B cell (primary cell): ENCODE measurements at regions not wholly inside any gene's neighbourhood (a gene's known extent, or its start where the extent isn't known, plus 50 kb on each side); places are given as distances from the start of the nearest gene placed in this dataset.

Experiments used
- ATAC-seq: fragments of 200-7000 bp; cut with Tn5 transposase; one replicate; pipeline ENCODE4 v1.10.0; 2021; ENCODE audit warnings: low read depth, mild to moderate bottlenecking, moderate number of reproducible peaks, moderate library complexity
- CTCF ChIA-PET: fragments of 350-600 bp; sonication (Branson Sonifier 250); formaldehyde crosslinking; loops from one replicate; lab custom pipeline; 2021; ENCODE audit warnings: antibody characterized with exemption, inconsistent platforms; lab: Charles Lee
- POLR2A ChIA-PET: fragments of 350-600 bp; sonication (Branson Sonifier 250); formaldehyde crosslinking; loops from one replicate; lab custom pipeline; 2021; ENCODE audit warnings: antibody characterized with exemption; lab: Charles Lee
- DNase-seq: peaks from one replicate; pipeline ENCODE4 v3.0.0; 2013
- H2AFZ ChIP-seq: 2 replicates; pipeline ENCODE4 v1.6.1; 2012; ENCODE audit warnings: mild to moderate bottlenecking, low read depth, low read length; ENCODE audit not compliant: insufficient read depth, poor library complexity, severe bottlenecking
- H3K27ac ChIP-seq, 2 donors: 1 replicate in 1 of 2; 2 replicates in 1 of 2; pipeline ENCODE4 v1.5.1; 2012 to 2013; ENCODE audit warnings: low read length in 2 of 2, mild to moderate bottlenecking in 2 of 2, moderate library complexity in 1 of 2
- H3K27me3 ChIP-seq, 4 experiments: fragments of 200-600 bp in 1 of 4; sonication (generic) in 1 of 4; replicated peaks in 1 of 4; 1 replicate in 2 of 4; 2 replicates in 2 of 4; pipeline versions ENCODE4 v1.6.1 to v1.7.0; 2013 to 2016; ENCODE audit warnings: low read length in 3 of 4, mild to moderate bottlenecking in 2 of 4, mixed read lengths in 1 of 4, moderate library complexity in 1 of 4; ENCODE audit not compliant: insufficient read depth in 4 of 4, control insufficient read depth in 3 of 4; ENCODE audit errors: control extremely low read depth in 1 of 4
- H3K36me3 ChIP-seq, 2 experiments: replicated peaks in 1 of 2; 1 replicate in 1 of 2; 2 replicates in 1 of 2; pipeline versions ENCODE4 v1.6.1 to v1.7.1; 2013; ENCODE audit warnings: low read length in 1 of 2; ENCODE audit not compliant: insufficient read depth in 2 of 2, control insufficient read depth in 1 of 2; ENCODE audit errors: control extremely low read depth in 1 of 2, extremely low read depth in 1 of 2
- H3K4me1 ChIP-seq, 2 donors: fragments of 200-600 bp in 1 of 2; sonication (generic) in 1 of 2; 1 replicate in 1 of 2; 2 replicates in 1 of 2; pipeline versions ENCODE4 v1.5.1 to v1.6.1; 2013 to 2017; ENCODE audit warnings: low read length in 2 of 2; ENCODE audit not compliant: control insufficient read depth in 2 of 2, insufficient read depth in 2 of 2
- H3K4me2 ChIP-seq: replicated peaks from 2 replicates; pipeline ENCODE3; 2012; ENCODE audit warnings: mild to moderate bottlenecking, low read depth, low read length; ENCODE audit not compliant: poor library complexity, severe bottlenecking
- H3K4me3 ChIP-seq, 5 experiments: fragments of 200-600 bp in 1 of 5; sonication (generic) in 1 of 5; 1 replicate in 3 of 5; 2 replicates in 2 of 5; pipeline versions ENCODE4 v1.5.1 to v1.7.0; 2011 to 2016; ENCODE audit warnings: low read length in 4 of 5, mild to moderate bottlenecking in 4 of 5, low read depth in 2 of 5, control low read depth in 1 of 5, moderate library complexity in 1 of 5; ENCODE audit not compliant: insufficient read depth in 1 of 5; ENCODE audit errors: control extremely low read depth in 1 of 5, extremely low read depth in 1 of 5
- H3K79me2 ChIP-seq: fragments of 200-600 bp; sonication (generic); one replicate; pipeline ENCODE4 v1.6.0; 2016; ENCODE audit warnings: low read length; ENCODE audit not compliant: control insufficient read depth, insufficient read depth
- H3K9ac ChIP-seq: fragments of 200-600 bp; sonication (generic); 2 replicates; pipeline ENCODE4 v1.6.1; 2017; ENCODE audit warnings: mild to moderate bottlenecking, low read length, moderate library complexity
- H3K9me3 ChIP-seq, 3 donors: one replicate each; pipeline versions ENCODE4 v1.6.1 to v1.7.1; 2013; ENCODE audit warnings: low read length in 2 of 3; ENCODE audit not compliant: control insufficient read depth in 2 of 3, insufficient read depth in 1 of 3; ENCODE audit errors: control extremely low read depth in 1 of 3
- H4K20me1 ChIP-seq: 2 replicates; pipeline ENCODE4 v1.6.0; 2012; ENCODE audit warnings: mild to moderate bottlenecking, low read length; ENCODE audit not compliant: insufficient read depth, control insufficient read depth, poor library complexity, severe bottlenecking
- H3K27ac Mint-ChIP-seq: one replicate; pipeline ENCODE4 v1.8.0; 2021; ENCODE audit warnings: mixed read lengths
- H3K27me3 Mint-ChIP-seq: one replicate; pipeline ENCODE4 v1.8.0; 2021; ENCODE audit warnings: mixed read lengths
- H3K4me1 Mint-ChIP-seq: one replicate; pipeline ENCODE4 v1.8.0; 2021; ENCODE audit warnings: mixed read lengths
- H3K4me3 Mint-ChIP-seq: one replicate; pipeline ENCODE4 v1.8.0; 2021; ENCODE audit warnings: mixed read lengths
- H3K9me3 Mint-ChIP-seq: one replicate; pipeline ENCODE4 v1.8.0; 2022; ENCODE audit warnings: mixed read lengths; ENCODE audit not compliant: insufficient read depth
- CTCF ChIP-seq: fragments of 200-600 bp; IDR thresholded peaks from one replicate; pipeline ENCODE4 v1.8.0; 2022; ENCODE audit warnings: antibody characterized with exemption, mild to moderate bottlenecking
- EZH2 ChIP-seq: IDR thresholded peaks from 2 replicates; pipeline ENCODE4 v1.6.1; 2012; ENCODE audit warnings: borderline replicate concordance, low read depth, mild to moderate bottlenecking, moderate library complexity, low read length; ENCODE audit not compliant: insufficient read depth, poor library complexity, severe bottlenecking
- WGBS: methylation state at CpG from one replicate; pipeline ENCODE4 v1.1.5; 2013; ENCODE audit warnings: missing lambda C conversion rate; ENCODE audit not compliant: insufficient coverage; 5-methylcytosine and 5-hydroxymethylcytosine counted together
- intact Hi-C: fragments of 100-400 bp; cut with micrococcal nuclease; formaldehyde crosslinking; loops from one replicate; pipeline ENCODE4 v1.10.0; 2022

DNA sequence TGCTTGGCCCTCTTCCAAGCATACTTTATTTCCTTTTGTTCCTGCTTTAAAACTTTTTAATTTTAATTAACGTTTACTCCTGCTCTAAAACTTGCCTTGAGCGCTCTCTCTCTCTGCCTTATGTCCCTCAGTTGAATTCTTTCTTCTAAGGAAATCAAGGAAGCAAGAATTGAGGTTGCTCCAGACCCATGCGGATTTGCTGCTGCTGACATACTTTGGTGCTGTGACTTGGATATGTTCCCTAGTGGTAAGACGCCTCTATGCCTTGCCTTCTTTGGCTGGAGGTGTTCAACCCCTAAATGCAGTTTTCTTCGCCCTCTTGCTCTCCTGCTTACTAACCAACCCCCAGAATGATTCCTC lies 148.1 kb downstream of the ADSS2 start:
- Histone ChIP-seq H3K27me3 (no peaks in the 10 kb centered on the region), H3K4me1 (peaks cover 3 to 16% of the 10 kb centered on the region in 2 donors), H4K20me1 (no peaks in the 10 kb centered on the region), H3K27ac (no peak overlapping the region), H3K4me2 (no peak overlapping the region), H3K4me3 (no peak overlapping the region), H3K9me3 (peaks cover 0 to 6% (median 0%) of the 10 kb centered on the region in 3 donors), H3K79me2 (no peaks in the 10 kb centered on the region), H2AFZ (no peak overlapping the region), H3K9ac (no peak overlapping the region), H3K36me3 (no peaks in the 10 kb centered on the region)
- intact Hi-C loops = no loop called here
- ATAC-seq (no peak), DNase-seq (no peak)
- Mint-ChIP-seq H3K4me1 (peaks cover 9% of the 10 kb centered on the region), H3K4me3 (no peak overlapping the region), H3K27me3 (no peaks in the 10 kb centered on the region), H3K27ac (peak overlapping the region; percentile 6), H3K9me3 (peaks cover 2% of the 10 kb centered on the region)
- no peak for TF ChIP-seq CTCF
- no peak for TF ChIP-seq EZH2
- WGBS = 95% methylated on average over 4 of the region's 5 CpGs
- POLR2A ChIA-PET = no interaction called here
- CTCF ChIA-PET = no interaction called here

GRCh38 chr1:244304156-244304555 lies 147.6 kb downstream of the ADSS2 start:
- intact Hi-C loops = no loop called here

More at GRCh38 chr1:244304156-244304555, 147.6 kb downstream of the ADSS2 start:
- no peaks in the 10 kb centered on the region for H3K27me3 ChIP-seq
- H3K4me1 Mint-ChIP-seq = peaks cover 7% of the 10 kb centered on the region
- no peaks in the 10 kb centered on the region for H3K36me3 ChIP-seq
- peaks cover 0 to 10% of the 10 kb centered on the region in 2 donors for H3K4me1 ChIP-seq
- no peak overlapping the region for H3K4me2 ChIP-seq
- no peaks in the 10 kb centered on the region for H3K27me3 Mint-ChIP-seq
- no peak overlapping the region for H3K4me3 ChIP-seq
- H3K9me3 Mint-ChIP-seq = peaks cover 2% of the 10 kb centered on the region
- H3K9me3 ChIP-seq = peaks cover 0 to 6% (median 0%) of the 10 kb centered on the region in 3 donors
- TF ChIP-seq CTCF (no peak), EZH2 (no peak)
- DNase-seq = no peak
- H3K79me2 ChIP-seq = no peaks in the 10 kb centered on the region
- H2AFZ ChIP-seq = no peak overlapping the region
- H4K20me1 ChIP-seq = no peaks in the 10 kb centered on the region
- H3K27ac Mint-ChIP-seq = no peak overlapping the region
- WGBS = 100% methylated on average over 9 of the region's 11 CpGs
- CTCF ChIA-PET = no interaction called here
- no peak overlapping the region for H3K9ac ChIP-seq
- H3K27ac ChIP-seq = no peak overlapping the region
- ATAC-seq = no peak
- POLR2A ChIA-PET = no interaction called here
- no peak overlapping the region for H3K4me3 Mint-ChIP-seq
